ENCODE measurements at regions not wholly inside any gene's neighbourhood (a gene's known extent, or its start where the extent isn't known, plus 50 kb on each side); places are given as distances from the start of the nearest gene placed in this dataset.
"Not testable (repeated sequence)": the region's sequence is repeated elsewhere in the genome, so short reads cannot be mapped to it uniquely, and the experiment has no call there.

GRCh38 chr2:241984658-241985057, 115.1 kb downstream of the RTP5 start:
- no peak for DNase-seq

GRCh38 chr2:241985161-241985985, 115.8 kb downstream of the RTP5 start:
- peak; percentile 60 for DNase-seq

GRCh38 chr2:241985986-241986329, 116.4 kb downstream of the RTP5 start:
- no peak for DNase-seq

GRCh38 chr2:241986836-241987641, 117.5 kb downstream of the RTP5 start:
- DNase-seq: no peak

GRCh38 chr2:241987726-241988125, 118.2 kb downstream of the RTP5 start:
- DNase-seq: no peak

GRCh38 chr2:241988146-241988545, 118.6 kb downstream of the RTP5 start:
- no peak for DNase-seq

GRCh38 chr2:241989074-241989473, 119.5 kb downstream of the RTP5 start:
- DNase-seq: no peak

GRCh38 chr2:241990466-241990865, 120.9 kb downstream of the RTP5 start:
- no peak for DNase-seq

GRCh38 chr2:241991299-241991698, 121.8 kb downstream of the RTP5 start:
- no peak for DNase-seq

GRCh38 chr2:241992753-241993152, 123.2 kb downstream of the RTP5 start:
- DNase-seq: no peak

GRCh38 chr2:241993386-241994005, 124.0 kb downstream of the RTP5 start:
- DNase-seq: no peak

GRCh38 chr2:241994086-241994485, 124.6 kb downstream of the RTP5 start:
- DNase-seq: no peak

GRCh38 chr2:241994556-241995213, 125.2 kb downstream of the RTP5 start:
- DNase-seq: no peak

GRCh38 chr2:241996100-241996499, 126.6 kb downstream of the RTP5 start:
- no peak for DNase-seq

- DNase-seq: no peak
Observed at GRCh38 chr2:241997017-241997416, 127.5 kb downstream of the RTP5 start.

GRCh38 chr2:241999184-241999583, 129.7 kb downstream of the RTP5 start:
- DNase-seq: no peak

- DNase-seq: no peak
Observed at GRCh38 chr2:242001853-242002252, 132.3 kb downstream of the RTP5 start.

- DNase-seq: peak; percentile 57
Observed at GRCh38 chr2:242002944-242003343, 133.4 kb downstream of the RTP5 start.

- no peak for DNase-seq
Observed at GRCh38 chr2:242004223-242004901, 134.8 kb downstream of the RTP5 start.

GRCh38 chr2:242004902-242005230, 135.3 kb downstream of the RTP5 start:
- no peak for DNase-seq

- DNase-seq: not testable (repeated sequence)
Observed at GRCh38 chr2:242006091-242006634, 136.6 kb downstream of the RTP5 start.

- not testable (repeated sequence) for DNase-seq
Observed at GRCh38 chr2:242008908-242009307, 139.4 kb downstream of the RTP5 start.
